ENCODE measurements at regions not wholly inside any gene's neighbourhood (a gene's known extent, or its start where the extent isn't known, plus 50 kb on each side); places are given as distances from the start of the nearest gene placed in this dataset.

DNA sequence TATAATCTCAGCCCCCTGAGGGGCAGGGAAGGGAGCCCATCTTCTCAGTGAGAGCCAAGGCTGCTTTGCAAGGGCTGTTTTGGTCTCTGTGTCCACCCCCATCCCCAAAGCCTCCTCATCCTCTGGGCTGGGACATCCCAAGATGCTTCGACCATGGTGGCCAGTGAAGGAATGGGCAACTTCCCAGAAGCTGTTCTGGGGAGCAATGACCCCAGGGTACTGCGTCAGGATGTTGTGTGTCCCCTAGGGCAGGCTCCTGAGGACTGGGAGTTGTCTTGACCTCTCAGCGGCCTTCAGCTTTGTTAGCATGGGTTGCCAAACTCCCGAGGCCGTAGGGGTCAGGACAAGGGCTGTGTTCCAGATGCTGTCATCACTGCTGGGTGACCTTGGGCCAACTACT is 238.4 kb upstream of the POU3F1 start (continued):
- TF ChIP-seq FOXK1 (CRISPR knock-in tag; IDR thresholded peaks at IDR 0.05; ENCODE audit: borderline replicate concordance), result no peak
- no peak for TF ChIP-seq ZZZ3 (IDR thresholded peaks at IDR 0.05)
- no peak for TF ChIP-seq MAZ (CRISPR knock-in tag; conservative IDR thresholded peaks at IDR 0.05 in 1 of 2, IDR thresholded peaks at IDR 0.05 in 1 of 2)
- no peak for TF ChIP-seq ZFP1 (CRISPR knock-in tag; IDR thresholded peaks at IDR 0.05)
- TF ChIP-seq FOXJ2 (tag; IDR thresholded peaks at IDR 0.05), result no peak
- TF ChIP-seq KLF6 (CRISPR knock-in tag; IDR thresholded peaks at IDR 0.05; ENCODE audit: borderline replicate concordance), result no peak
- TF ChIP-seq ZBTB1 (CRISPR knock-in tag; IDR thresholded peaks at IDR 0.05; ENCODE audit: borderline replicate concordance, low read depth), result no peak
- TF ChIP-seq FOXK2 (conservative IDR thresholded peaks at IDR 0.05 in 1 of 2, IDR thresholded peaks at IDR 0.05 in 1 of 2; ENCODE audit: low read depth in 2 of 2), result no peak
- TF ChIP-seq, protein P1, sequence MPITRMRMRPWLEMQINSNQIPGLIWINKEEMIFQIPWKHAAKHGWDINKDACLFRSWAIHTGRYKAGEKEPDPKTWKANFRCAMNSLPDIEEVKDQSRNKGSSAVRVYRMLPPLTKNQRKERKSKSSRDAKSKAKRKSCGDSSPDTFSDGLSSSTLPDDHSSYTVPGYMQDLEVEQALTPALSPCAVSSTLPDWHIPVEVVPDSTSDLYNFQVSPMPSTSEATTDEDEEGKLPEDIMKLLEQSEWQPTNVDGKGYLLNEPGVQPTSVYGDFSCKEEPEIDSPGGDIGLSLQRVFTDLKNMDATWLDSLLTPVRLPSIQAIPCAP (CRISPR knock-in tag; IDR thresholded peaks at IDR 0.05; ENCODE audit: borderline replicate concordance), result no peak

DNA sequence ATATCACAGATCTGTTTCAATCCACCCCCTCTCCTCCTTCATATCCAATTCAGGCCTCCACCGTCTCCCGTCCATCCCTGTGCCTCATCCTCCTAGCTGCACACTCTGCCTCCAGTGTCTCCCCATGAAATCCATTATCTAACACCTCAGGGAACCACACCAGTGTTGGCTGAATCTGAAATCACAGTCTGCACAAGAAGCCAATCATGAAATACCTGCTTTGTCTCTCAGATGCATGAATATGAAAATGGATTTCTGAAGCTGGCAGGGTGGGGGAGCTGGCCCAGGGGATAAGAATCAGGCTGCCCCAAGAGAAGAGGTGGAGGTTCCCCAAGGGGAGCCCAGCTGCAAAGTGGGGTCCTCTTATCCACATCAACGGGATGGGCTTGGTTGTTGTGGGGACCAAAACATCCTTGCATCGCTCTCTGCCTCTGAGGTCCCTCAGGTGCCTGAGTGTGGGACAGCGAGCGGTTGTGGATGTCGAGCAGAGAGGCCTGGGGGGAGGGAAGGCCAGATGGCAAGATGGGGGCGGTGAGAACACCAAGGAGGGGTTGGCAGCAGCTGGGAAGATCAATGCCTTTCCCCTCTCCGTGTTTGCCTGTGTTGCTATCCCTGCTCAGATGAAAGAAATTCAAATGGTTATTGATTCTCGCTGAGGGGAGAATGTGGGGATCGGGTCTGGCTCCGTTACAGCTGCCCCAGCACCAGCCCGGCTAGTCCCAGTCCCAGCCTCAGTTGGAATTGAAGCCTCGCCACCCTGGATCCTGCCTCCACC is 237.3 kb upstream of the POU3F1 start:
- H4K20me1 ChIP-seq (replicated peaks; ENCODE audit: control insufficient read depth, insufficient read depth, low read length), result no peaks in the 10 kb centered on the region
- no peaks in the 10 kb centered on the region for H3K36me3 ChIP-seq (ENCODE audit: control insufficient read depth, insufficient read depth, low read length)
- no peaks in the 10 kb centered on the region for H3K27me3 ChIP-seq (ENCODE audit: control insufficient read depth in 2 of 2, insufficient read depth in 2 of 2, low read length in 2 of 2)
- no peak overlapping the region for H3K4me3 ChIP-seq
- FAIRE-seq, result no peak
- WGBS (ENCODE audit: insufficient coverage, low coverage, missing lambda C conversion rate), result 30% methylated on average over 14 of the region's 14 CpGs
- intact Hi-C loops (cut with micrococcal nuclease), result no loop called here
- H3K9me3 ChIP-seq (replicated peaks; ENCODE audit: control insufficient read depth, insufficient read depth, low read depth, low read length), result no peaks in the 10 kb centered on the region
- CTCF ChIA-PET (ENCODE audit: low intra/inter-chr PET ratio), result no interaction called here
- ATAC-seq, result no peak
- H3K27ac ChIP-seq (ENCODE audit: extremely low read depth, low read depth, low read length), result no peak overlapping the region
- POLR2A ChIA-PET, result interaction anchor here (0.5 to 1.4 kb wide), 3 partner anchors 10 to 507 kb away, joined by 3 to 4 read pairs (median 3); no protein-coding TSS in a partner anchor
- H3K9me1 ChIP-seq (ENCODE audit: control insufficient read depth, insufficient read depth, low read length), result no peaks in the 10 kb centered on the region
- peak overlapping the region in 1 of 2 experiments; percentile 36; a peak in 1 of 4 replicates for H3K9ac ChIP-seq (ENCODE audit: insufficient read depth in 1 of 2, low read depth in 2 of 2, low read length in 2 of 2)
- in situ Hi-C loops (cut with MboI), result no loop called here
- H3K4me1 ChIP-seq (replicated peaks in 1 of 2; ENCODE audit: control insufficient read depth in 2 of 2, insufficient read depth in 2 of 2, low read length in 2 of 2), result no peaks in the 10 kb centered on the region
- H3K79me2 ChIP-seq (ENCODE audit: control insufficient read depth, insufficient read depth, low read length), result no peaks in the 10 kb centered on the region
- H3K4me2 ChIP-seq (ENCODE audit: insufficient read depth, low read length), result no peak overlapping the region
- no peak for DNase-seq (ENCODE audit: extremely low read depth in 1 of 4, low spot score in 3 of 4)
- BruUV-seq (replicated peaks), result no TSS peak
- no peak overlapping the region for H2AFZ ChIP-seq (ENCODE audit: low read depth, low read length)
- TF ChIP-seq, protein P2, sequence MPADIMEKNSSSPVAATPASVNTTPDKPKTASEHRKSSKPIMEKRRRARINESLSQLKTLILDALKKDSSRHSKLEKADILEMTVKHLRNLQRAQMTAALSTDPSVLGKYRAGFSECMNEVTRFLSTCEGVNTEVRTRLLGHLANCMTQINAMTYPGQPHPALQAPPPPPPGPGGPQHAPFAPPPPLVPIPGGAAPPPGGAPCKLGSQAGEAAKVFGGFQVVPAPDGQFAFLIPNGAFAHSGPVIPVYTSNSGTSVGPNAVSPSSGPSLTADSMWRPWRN (IDR thresholded peaks at IDR 0.05; ENCODE audit: low read depth), result no peak
- TF ChIP-seq, protein P3, sequence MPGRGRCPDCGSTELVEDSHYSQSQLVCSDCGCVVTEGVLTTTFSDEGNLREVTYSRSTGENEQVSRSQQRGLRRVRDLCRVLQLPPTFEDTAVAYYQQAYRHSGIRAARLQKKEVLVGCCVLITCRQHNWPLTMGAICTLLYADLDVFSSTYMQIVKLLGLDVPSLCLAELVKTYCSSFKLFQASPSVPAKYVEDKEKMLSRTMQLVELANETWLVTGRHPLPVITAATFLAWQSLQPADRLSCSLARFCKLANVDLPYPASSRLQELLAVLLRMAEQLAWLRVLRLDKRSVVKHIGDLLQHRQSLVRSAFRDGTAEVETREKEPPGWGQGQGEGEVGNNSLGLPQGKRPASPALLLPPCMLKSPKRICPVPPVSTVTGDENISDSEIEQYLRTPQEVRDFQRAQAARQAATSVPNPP (IDR thresholded peaks at IDR 0.05; ENCODE audit: borderline replicate concordance, insufficient read depth, insufficient read length), result no peak
- no peak for TF ChIP-seq DIDO1 (tag; IDR thresholded peaks at IDR 0.05; ENCODE audit: low read depth)
- TF ChIP-seq HOXB6 (CRISPR knock-in tag; IDR thresholded peaks at IDR 0.05; ENCODE audit: borderline replicate concordance), result no peak
- TF ChIP-seq, protein P4, sequence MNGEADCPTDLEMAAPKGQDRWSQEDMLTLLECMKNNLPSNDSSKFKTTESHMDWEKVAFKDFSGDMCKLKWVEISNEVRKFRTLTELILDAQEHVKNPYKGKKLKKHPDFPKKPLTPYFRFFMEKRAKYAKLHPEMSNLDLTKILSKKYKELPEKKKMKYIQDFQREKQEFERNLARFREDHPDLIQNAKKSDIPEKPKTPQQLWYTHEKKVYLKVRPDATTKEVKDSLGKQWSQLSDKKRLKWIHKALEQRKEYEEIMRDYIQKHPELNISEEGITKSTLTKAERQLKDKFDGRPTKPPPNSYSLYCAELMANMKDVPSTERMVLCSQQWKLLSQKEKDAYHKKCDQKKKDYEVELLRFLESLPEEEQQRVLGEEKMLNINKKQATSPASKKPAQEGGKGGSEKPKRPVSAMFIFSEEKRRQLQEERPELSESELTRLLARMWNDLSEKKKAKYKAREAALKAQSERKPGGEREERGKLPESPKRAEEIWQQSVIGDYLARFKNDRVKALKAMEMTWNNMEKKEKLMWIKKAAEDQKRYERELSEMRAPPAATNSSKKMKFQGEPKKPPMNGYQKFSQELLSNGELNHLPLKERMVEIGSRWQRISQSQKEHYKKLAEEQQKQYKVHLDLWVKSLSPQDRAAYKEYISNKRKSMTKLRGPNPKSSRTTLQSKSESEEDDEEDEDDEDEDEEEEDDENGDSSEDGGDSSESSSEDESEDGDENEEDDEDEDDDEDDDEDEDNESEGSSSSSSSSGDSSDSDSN (IDR thresholded peaks at IDR 0.05; ENCODE audit: borderline replicate concordance in 1 of 2, low read depth in 2 of 2, low read length in 2 of 2), result no peak
- no peak for TF ChIP-seq ZNF561 (CRISPR knock-in tag; conservative IDR thresholded peaks at IDR 0.05)

All from K562 (cell line).